ENCODE measurements at regions not wholly inside any gene's neighbourhood (a gene's known extent, or its start where the extent isn't known, plus 50 kb on each side); places are given as distances from the start of the nearest gene placed in this dataset.

- TF ChIP-seq, protein P1, sequence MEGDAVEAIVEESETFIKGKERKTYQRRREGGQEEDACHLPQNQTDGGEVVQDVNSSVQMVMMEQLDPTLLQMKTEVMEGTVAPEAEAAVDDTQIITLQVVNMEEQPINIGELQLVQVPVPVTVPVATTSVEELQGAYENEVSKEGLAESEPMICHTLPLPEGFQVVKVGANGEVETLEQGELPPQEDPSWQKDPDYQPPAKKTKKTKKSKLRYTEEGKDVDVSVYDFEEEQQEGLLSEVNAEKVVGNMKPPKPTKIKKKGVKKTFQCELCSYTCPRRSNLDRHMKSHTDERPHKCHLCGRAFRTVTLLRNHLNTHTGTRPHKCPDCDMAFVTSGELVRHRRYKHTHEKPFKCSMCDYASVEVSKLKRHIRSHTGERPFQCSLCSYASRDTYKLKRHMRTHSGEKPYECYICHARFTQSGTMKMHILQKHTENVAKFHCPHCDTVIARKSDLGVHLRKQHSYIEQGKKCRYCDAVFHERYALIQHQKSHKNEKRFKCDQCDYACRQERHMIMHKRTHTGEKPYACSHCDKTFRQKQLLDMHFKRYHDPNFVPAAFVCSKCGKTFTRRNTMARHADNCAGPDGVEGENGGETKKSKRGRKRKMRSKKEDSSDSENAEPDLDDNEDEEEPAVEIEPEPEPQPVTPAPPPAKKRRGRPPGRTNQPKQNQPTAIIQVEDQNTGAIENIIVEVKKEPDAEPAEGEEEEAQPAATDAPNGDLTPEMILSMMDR (conservative IDR thresholded peaks at IDR 0.05 in 1 of 2, IDR thresholded peaks at IDR 0.05 in 1 of 2; ENCODE audit: low read depth in 1 of 2, low read length in 2 of 2), result no peak
- no peak for TF ChIP-seq EZH2 (IDR thresholded peaks at IDR 0.05; ENCODE audit: low read length, missing control alignments)
Observed at GRCh38 chr11:114802878-114803277, 124.6 kb downstream of the NXPE2 start.
